Neural cell (in vitro differentiated cells): ENCODE measurements at regions not wholly inside any gene's neighbourhood (a gene's known extent, or its start where the extent isn't known, plus 50 kb on each side); places are given as distances from the start of the nearest gene placed in this dataset.

Experiments
- CTCF ChIP-seq: fragments of 450-650 bp; IDR thresholded peaks from 2 replicates; pipeline ENCODE4 v1.5.1; 2014; ENCODE audit warnings: antibody characterized with exemption, mild to moderate bottlenecking, moderate library complexity; ENCODE audit not compliant: poor library complexity, severe bottlenecking
- EP300 ChIP-seq: fragments of 450-650 bp; conservative IDR thresholded peaks from 2 replicates; pipeline ENCODE4 v1.6.1; 2014; ENCODE audit warnings: antibody characterized with exemption, mild to moderate bottlenecking, moderate library complexity; ENCODE audit not compliant: poor library complexity, severe bottlenecking
- EZH2 ChIP-seq: fragments of 200-600, 300-800 bp; shearing (Covaris generic), sonication (generic); IDR thresholded peaks from 2 replicates; pipeline ENCODE4 v1.6.1; 2014; ENCODE audit warnings: antibody characterized with exemption, low read length, borderline replicate concordance, mild to moderate bottlenecking; ENCODE audit not compliant: insufficient read depth, poor library complexity, severe bottlenecking
- MXI1 ChIP-seq: fragments of 450-650 bp; conservative IDR thresholded peaks from 2 replicates; pipeline ENCODE4 v1.6.1; 2014; ENCODE audit warnings: antibody characterized with exemption, mild to moderate bottlenecking; ENCODE audit not compliant: poor library complexity, severe bottlenecking
- POLR2AphosphoS5 ChIP-seq: IDR thresholded peaks from 2 replicates; pipeline ENCODE4 v1.6.1; 2012
- RAD21 ChIP-seq: fragments of 450-650 bp; conservative IDR thresholded peaks from 2 replicates; pipeline ENCODE4 v1.6.1; 2014; ENCODE audit warnings: antibody characterized with exemption, mild to moderate bottlenecking, moderate library complexity
- REST ChIP-seq: IDR thresholded peaks from 2 replicates; pipeline ENCODE4 v1.6.1; 2012; ENCODE audit warnings: borderline replicate concordance
- SMC3 ChIP-seq: fragments of 450-650 bp; conservative IDR thresholded peaks from 2 replicates; pipeline ENCODE4 v1.6.1; 2014; ENCODE audit warnings: antibody characterized with exemption, mild to moderate bottlenecking, moderate library complexity; ENCODE audit not compliant: poor library complexity
- TAF1 ChIP-seq: IDR thresholded peaks from 2 replicates; pipeline ENCODE4 v1.6.1; 2012; ENCODE audit warnings: low read depth

- TF ChIP-seq RAD21 (no peak), CTCF (no peak), TAF1 (no peak), REST (no peak), EZH2 (no peak), EP300 (no peak), MXI1 (no peak), POLR2AphosphoS5 (no peak), SMC3 (no peak)
These were observed 449.1 kb upstream of the NRP1 start for GRCh38 chr10:33783557-33783956.
